ENCODE measurements at regions not wholly inside any gene's neighbourhood (a gene's known extent, or its start where the extent isn't known, plus 50 kb on each side); places are given as distances from the start of the nearest gene placed in this dataset.
A peak's percentile ranks its signal among the peaks of the same experiment; 100 is the strongest.

- H3K27ac ChIP-seq = no peak overlapping the region
- H3K4me1 ChIP-seq = peaks cover 0 to 6% (median 0%) of the 10 kb centered on the region in 9 donors
- H3K4me3 ChIP-seq = no peak overlapping the region
- H3K36me3 ChIP-seq = no peaks in the 10 kb centered on the region
- WGBS, 2 donors = 90 to 98% methylated on average over 2 of the region's 2 CpGs
- TF ChIP-seq CTCF (IDR thresholded peaks at IDR 0.05) = no peak
- DNase-seq (no peak), ATAC-seq (no peak)
- intact Hi-C loops (cut with DNase I) = loop anchor here in 1 of 10 donors (10.0 kb wide), 1 partner anchor 94 kb away; no protein-coding TSS in a partner anchor
- no peaks in the 10 kb centered on the region for H3K27me3 ChIP-seq
- no peaks in the 10 kb centered on the region for H3K9me3 ChIP-seq
These were observed 334.7 kb upstream of the PIK3R1 start for GRCh38 chr5:67880876-67881275.

GRCh38 chr5:67880511-67880805 lies 335.1 kb upstream of the PIK3R1 start:
- no peaks in the 10 kb centered on the region for H3K27me3 ChIP-seq
- no peak overlapping the region for H3K4me3 ChIP-seq
- DNase-seq = no peak
- no peaks in the 10 kb centered on the region for H3K36me3 ChIP-seq
- WGBS, 2 donors = 88 to 92% methylated on average over 2 of the region's 2 CpGs
- intact Hi-C loops (cut with DNase I) = loop anchor here in 1 of 10 donors (10.0 kb wide), 1 partner anchor 94 kb away; no protein-coding TSS in a partner anchor
- peaks cover 0 to 6% (median 0%) of the 10 kb centered on the region in 9 donors for H3K4me1 ChIP-seq
- no peak for TF ChIP-seq CTCF (IDR thresholded peaks at IDR 0.05)
- H3K27ac ChIP-seq = no peak overlapping the region
- H3K9me3 ChIP-seq = no peaks in the 10 kb centered on the region
- no peak for ATAC-seq

- peak in 4 of 8 donors; percentile 36 to 61 (median 53) for ATAC-seq
- Histone ChIP-seq H3K36me3 (no peaks in the 10 kb centered on the region), H3K27ac (no peak overlapping the region), H3K9me3 (no peaks in the 10 kb centered on the region), H3K4me1 (peaks cover 0 to 6% (median 0%) of the 10 kb centered on the region in 9 donors), H3K27me3 (no peaks in the 10 kb centered on the region), H3K4me3 (no peak overlapping the region)
- TF ChIP-seq CTCF (IDR thresholded peaks at IDR 0.05) = no peak
- intact Hi-C loops (cut with DNase I) = loop anchor here in 1 of 10 donors (10.0 kb wide), 1 partner anchor 95 kb away; no protein-coding TSS in a partner anchor
- WGBS, 2 donors = 77 to 87% methylated on average over 4 of the region's 4 CpGs
- DNase-seq = no peak
These were observed 335.7 kb upstream of the PIK3R1 start for GRCh38 chr5:67879620-67880510.

- H3K27ac ChIP-seq = no peak overlapping the region
- 79 to 88% methylated on average over 1 of the region's 1 CpG for WGBS, 2 donors
- intact Hi-C loops (cut with DNase I) = no loop called here
These were observed 336.6 kb upstream of the PIK3R1 start for GRCh38 chr5:67878933-67879332.

More at GRCh38 chr5:67878933-67879332, 336.6 kb upstream of the PIK3R1 start:
- DNase-seq (no peak), ATAC-seq (peak in 6 of 8 donors; percentile 37 to 91 (median 85))
- Histone ChIP-seq H3K9me3 (no peaks in the 10 kb centered on the region), H3K27me3 (no peaks in the 10 kb centered on the region), H3K36me3 (no peaks in the 10 kb centered on the region), H3K4me3 (no peak overlapping the region), H3K4me1 (peaks cover 0 to 6% (median 4%) of the 10 kb centered on the region in 9 donors)
- no peak for TF ChIP-seq CTCF (IDR thresholded peaks at IDR 0.05)

All from heart right ventricle (tissue), 16 donors.